Epithelial cell of proximal tubule (primary cell): ENCODE measurements at regions not wholly inside any gene's neighbourhood (a gene's known extent, or its start where the extent isn't known, plus 50 kb on each side); places are given as distances from the start of the nearest gene placed in this dataset.
"Not testable (repeated sequence)": the region's sequence is repeated elsewhere in the genome, so short reads cannot be mapped to it uniquely, and the experiment has no call there.

ENCODE experiments used
- DNase-seq: peaks from one replicate; pipeline ENCODE4 v3.0.0-alpha.2; 2011; ENCODE audit warnings: low read depth
- H3K4me3 ChIP-seq: 2 replicates; pipeline ENCODE4 v1.5.1; 2011; ENCODE audit warnings: low read depth, mild to moderate bottlenecking, low read length
- TF ChIP-seq, protein P1 (sequence below): conservative IDR thresholded peaks from 2 replicates; pipeline ENCODE4 v1.5.1; 2012; ENCODE audit warnings: low read depth, mild to moderate bottlenecking, low read length

- TF ChIP-seq, protein P1, sequence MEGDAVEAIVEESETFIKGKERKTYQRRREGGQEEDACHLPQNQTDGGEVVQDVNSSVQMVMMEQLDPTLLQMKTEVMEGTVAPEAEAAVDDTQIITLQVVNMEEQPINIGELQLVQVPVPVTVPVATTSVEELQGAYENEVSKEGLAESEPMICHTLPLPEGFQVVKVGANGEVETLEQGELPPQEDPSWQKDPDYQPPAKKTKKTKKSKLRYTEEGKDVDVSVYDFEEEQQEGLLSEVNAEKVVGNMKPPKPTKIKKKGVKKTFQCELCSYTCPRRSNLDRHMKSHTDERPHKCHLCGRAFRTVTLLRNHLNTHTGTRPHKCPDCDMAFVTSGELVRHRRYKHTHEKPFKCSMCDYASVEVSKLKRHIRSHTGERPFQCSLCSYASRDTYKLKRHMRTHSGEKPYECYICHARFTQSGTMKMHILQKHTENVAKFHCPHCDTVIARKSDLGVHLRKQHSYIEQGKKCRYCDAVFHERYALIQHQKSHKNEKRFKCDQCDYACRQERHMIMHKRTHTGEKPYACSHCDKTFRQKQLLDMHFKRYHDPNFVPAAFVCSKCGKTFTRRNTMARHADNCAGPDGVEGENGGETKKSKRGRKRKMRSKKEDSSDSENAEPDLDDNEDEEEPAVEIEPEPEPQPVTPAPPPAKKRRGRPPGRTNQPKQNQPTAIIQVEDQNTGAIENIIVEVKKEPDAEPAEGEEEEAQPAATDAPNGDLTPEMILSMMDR: no peak
- H3K4me3 ChIP-seq: no peak overlapping the region
- DNase-seq: no peak
Observed at GRCh38 chr6:86756640-86757229, 180.6 kb upstream of the HTR1E start.

- TF ChIP-seq, protein P1: no peak
- H3K4me3 ChIP-seq: no peak overlapping the region
Observed at GRCh38 chr6:86744048-86744447, 193.3 kb upstream of the HTR1E start.

DNA sequence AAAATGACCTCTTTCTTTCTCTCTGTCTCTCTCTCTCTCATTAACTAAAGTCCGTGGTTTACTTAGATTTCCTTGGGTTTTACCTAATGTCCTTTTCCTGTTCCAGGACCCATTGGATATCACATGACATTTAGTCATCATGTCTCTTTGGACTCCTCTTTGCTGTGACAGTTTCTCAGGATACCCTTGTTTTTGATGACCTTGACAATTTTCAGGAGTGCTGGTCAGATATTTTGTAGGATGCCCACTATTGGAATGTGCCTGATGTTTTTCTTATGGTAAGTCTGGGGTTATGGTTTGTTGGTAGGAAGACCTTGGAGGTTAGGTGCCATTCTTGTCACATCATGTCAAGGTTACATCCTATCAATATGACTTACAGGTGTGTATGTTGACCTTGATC is 199.2 kb upstream of the HTR1E start:
- TF ChIP-seq, protein P1: no peak
- H3K4me3 ChIP-seq: no peak overlapping the region
- DNase-seq: no peak

More at GRCh38 chr6:86744048-86744447, 193.3 kb upstream of the HTR1E start:
- no peak for DNase-seq

- not testable (repeated sequence) for H3K4me3 ChIP-seq, DNase-seq
Observed at GRCh38 chr6:86731631-86732030, 205.7 kb upstream of the HTR1E start.

- not testable (repeated sequence) for H3K4me3 ChIP-seq, DNase-seq
Observed at GRCh38 chr6:86730772-86731171, 206.6 kb upstream of the HTR1E start.

- DNase-seq: no peak
- TF ChIP-seq, protein P1: no peak
Observed at GRCh38 chr6:86730216-86730615, 207.1 kb upstream of the HTR1E start.

GRCh38 chr6:86728976-86729375 is 208.4 kb upstream of the HTR1E start:
- DNase-seq: no peak
- H3K4me3 ChIP-seq: no peak overlapping the region
- TF ChIP-seq, protein P1: no peak

More at GRCh38 chr6:86730216-86730615, 207.1 kb upstream of the HTR1E start:
- H3K4me3 ChIP-seq: no peak overlapping the region

DNA sequence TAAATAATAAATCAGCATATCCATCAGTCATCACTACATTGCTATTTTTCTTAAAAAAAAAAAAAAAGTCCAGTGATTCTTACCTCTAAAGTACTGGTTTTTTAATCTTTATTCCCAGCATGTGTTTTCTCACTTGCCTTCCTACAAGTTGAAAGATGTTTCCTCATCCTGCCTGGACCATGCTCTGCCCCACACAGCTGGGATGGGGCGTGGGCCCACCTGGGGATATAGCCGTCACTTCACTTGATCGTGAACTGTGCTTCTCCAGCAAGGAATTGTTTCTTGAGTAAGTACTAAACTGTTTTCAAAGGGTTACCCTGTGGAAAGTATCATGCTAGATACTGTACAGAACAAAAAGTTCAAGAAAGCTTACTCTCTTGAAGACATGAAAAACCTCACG is 212.6 kb upstream of the HTR1E start:
- no peak for DNase-seq

More for the DNA sequence above, 212.6 kb upstream of the HTR1E start:
- TF ChIP-seq, protein P1: no peak
- no peak overlapping the region for H3K4me3 ChIP-seq
